ENCODE measurements at regions not wholly inside any gene's neighbourhood (a gene's known extent, or its start where the extent isn't known, plus 50 kb on each side); places are given as distances from the start of the nearest gene placed in this dataset.

- BruUV-seq (replicated peaks): no TSS peak
- ATAC-seq (no peak), DNase-seq (ENCODE audit: low read depth, low spot score) (no peak)
- Histone ChIP-seq H3K9me3 (ENCODE audit: control insufficient read depth in 1 of 2, insufficient read depth in 1 of 2, low read depth in 1 of 2, low read length in 2 of 2) (no peaks in the 10 kb centered on the region), H3K9me2 (ENCODE audit: insufficient read depth) (no peaks in the 10 kb centered on the region), H3K27ac (ENCODE audit: low read depth, low read length) (no peak overlapping the region), H3K4me1 (ENCODE audit: control insufficient read depth in 1 of 2, insufficient read depth in 2 of 2, low read length in 2 of 2) (no peaks in the 10 kb centered on the region), H2AFZ (ENCODE audit: low read depth, low read length, poor library complexity, severe bottlenecking) (no peak overlapping the region), H3K27me3 (ENCODE audit: insufficient read depth, low read length) (no peaks in the 10 kb centered on the region), H4K20me1 (ENCODE audit: insufficient read depth) (no peaks in the 10 kb centered on the region), H3K4me3 (replicated peaks in 1 of 2; ENCODE audit: low read depth in 1 of 2, low read length in 2 of 2) (no peak overlapping the region), H3K36me3 (ENCODE audit: control insufficient read depth in 1 of 2, insufficient read depth in 2 of 2, low read length in 2 of 2) (no peaks in the 10 kb centered on the region), H3K4me2 (ENCODE audit: low read length) (no peak overlapping the region), H3K9ac (ENCODE audit: low read length) (no peak overlapping the region), H3K79me2 (ENCODE audit: insufficient read depth, low read length) (no peaks in the 10 kb centered on the region)
- no peak for TF ChIP-seq ZFX (IDR thresholded peaks at IDR 0.05)
- no peak for TF ChIP-seq ZNF274 (IDR thresholded peaks at IDR 0.05; ENCODE audit: low read depth, low read length)
- TF ChIP-seq CBX3 (IDR thresholded peaks at IDR 0.05; ENCODE audit: low read depth): no peak
- no peak for TF ChIP-seq SRF (IDR thresholded peaks at IDR 0.05; ENCODE audit: low read depth)
- intact Hi-C loops (cut with micrococcal nuclease): no loop called here
- RAD21 ChIA-PET (ENCODE audit: low non-redundant PET in 1 of 2, low total read pairs in 2 of 2, uncharacterized antibody in 2 of 2, unreplicated experiment in 2 of 2): no interaction called here
- CTCF ChIA-PET: no interaction called here
- POLR2A ChIA-PET: no interaction called here
Measured at GRCh38 chr1:193960499-193960898, 774.1 kb upstream of the B3GALT2 start.

GRCh38 chr1:193960040-193960439 is 773.6 kb upstream of the B3GALT2 start:
- Histone ChIP-seq H3K9me3 (ENCODE audit: control insufficient read depth in 1 of 2, insufficient read depth in 1 of 2, low read depth in 1 of 2, low read length in 2 of 2) (no peaks in the 10 kb centered on the region), H3K4me3 (replicated peaks in 1 of 2; ENCODE audit: low read depth in 1 of 2, low read length in 2 of 2) (no peak overlapping the region), H3K9ac (ENCODE audit: low read length) (no peak overlapping the region), H3K9me2 (ENCODE audit: insufficient read depth) (no peaks in the 10 kb centered on the region), H3K79me2 (ENCODE audit: insufficient read depth, low read length) (no peaks in the 10 kb centered on the region), H2AFZ (ENCODE audit: low read depth, low read length, poor library complexity, severe bottlenecking) (no peak overlapping the region), H3K27me3 (ENCODE audit: insufficient read depth, low read length) (no peaks in the 10 kb centered on the region), H4K20me1 (ENCODE audit: insufficient read depth) (no peaks in the 10 kb centered on the region), H3K36me3 (ENCODE audit: control insufficient read depth in 1 of 2, insufficient read depth in 2 of 2, low read length in 2 of 2) (no peaks in the 10 kb centered on the region), H3K27ac (ENCODE audit: low read depth, low read length) (no peak overlapping the region), H3K4me1 (ENCODE audit: control insufficient read depth in 1 of 2, insufficient read depth in 2 of 2, low read length in 2 of 2) (no peaks in the 10 kb centered on the region), H3K4me2 (ENCODE audit: low read length) (no peak overlapping the region)
- no TSS peak for BruUV-seq (replicated peaks)
- DNase-seq (ENCODE audit: low read depth, low spot score): no peak
- TF ChIP-seq RAD21 (IDR thresholded peaks at IDR 0.05; ENCODE audit: low read depth) (no peak), YY1 (IDR thresholded peaks at IDR 0.05; ENCODE audit: extremely low read depth, insufficient replicate concordance, low read depth, low read length) (no peak), CBX3 (IDR thresholded peaks at IDR 0.05; ENCODE audit: low read depth) (no peak), ATF3 (IDR thresholded peaks at IDR 0.05) (no peak), ZNF274 (IDR thresholded peaks at IDR 0.05; ENCODE audit: low read depth, low read length) (no peak), TCF7L2 (IDR thresholded peaks at IDR 0.05; ENCODE audit: borderline replicate concordance, extremely low read depth, insufficient read depth, insufficient read length) (no peak), FOSL1 (IDR thresholded peaks at IDR 0.05; ENCODE audit: low read depth) (no peak), EZH2phosphoT487 (IDR thresholded peaks at IDR 0.05; ENCODE audit: borderline replicate concordance) (no peak)
- no peak for ATAC-seq
- ChIA-PET RAD21 (ENCODE audit: low non-redundant PET in 1 of 2, low total read pairs in 2 of 2, uncharacterized antibody in 2 of 2, unreplicated experiment in 2 of 2) (no interaction called here), POLR2A (no interaction called here), CTCF (no interaction called here)
- intact Hi-C loops (cut with micrococcal nuclease): no loop called here

Measured in HCT116 (cell line).